CD4-positive, alpha-beta T cell (primary cell): ENCODE measurements at regions not wholly inside any gene's neighbourhood (a gene's known extent, or its start where the extent isn't known, plus 50 kb on each side); places are given as distances from the start of the nearest gene placed in this dataset.
"Not testable (repeated sequence)": the region's sequence is repeated elsewhere in the genome, so short reads cannot be mapped to it uniquely, and the experiment has no call there.

Experiments used
- ATAC-seq: fragments of 200-7000 bp; cut with Tn5 transposase; one replicate; pipeline ENCODE4 v1.10.0; 2022; ENCODE audit warnings: mild to moderate bottlenecking; ENCODE audit not compliant: poor library complexity
- CTCF ChIA-PET: fragments of 350-600 bp; sonication (Branson Sonifier 250); formaldehyde crosslinking; loops from one replicate; lab custom pipeline; 2021; ENCODE audit warnings: antibody characterized with exemption, inconsistent platforms; lab: Charles Lee
- POLR2A ChIA-PET: fragments of 350-600 bp; sonication (Branson Sonifier 250); formaldehyde crosslinking; loops from one replicate; lab custom pipeline; 2021; ENCODE audit warnings: antibody characterized with exemption, inconsistent platforms; lab: Charles Lee
- DNase-seq, 14 experiments: peaks; one replicate each; pipeline ENCODE4 v3.0.0-alpha.2; 2013 to 2020; ENCODE audit warnings: mixed read lengths in 2 of 14
- H3K27ac ChIP-seq, 2 donors: one replicate each; pipeline versions ENCODE4 v1.5.1 to v1.7.0; 2013; ENCODE audit warnings: low read length in 2 of 2, low read depth in 1 of 2, mild to moderate bottlenecking in 1 of 2
- H3K27me3 ChIP-seq, 2 experiments: 1 replicate in 1 of 2; 2 replicates in 1 of 2; pipeline versions ENCODE4 v1.6.1 to v1.7.0; 2013; ENCODE audit warnings: low read length in 2 of 2, control low read depth in 1 of 2, mild to moderate bottlenecking in 1 of 2, moderate library complexity in 1 of 2; ENCODE audit not compliant: insufficient read depth in 2 of 2, control insufficient read depth in 1 of 2
- H3K36me3 ChIP-seq: one replicate; pipeline ENCODE4 v1.6.1; 2013; ENCODE audit warnings: low read length, control low read depth; ENCODE audit not compliant: insufficient read depth
- H3K4me1 ChIP-seq: one replicate; pipeline ENCODE4 v1.6.1; 2013; ENCODE audit warnings: low read length, control low read depth; ENCODE audit not compliant: insufficient read depth
- H3K4me3 ChIP-seq: one replicate; pipeline ENCODE4 v1.5.1; 2013; ENCODE audit warnings: mild to moderate bottlenecking, low read length, moderate library complexity
- H3K9me3 ChIP-seq, 2 experiments: 1 replicate in 1 of 2; 2 replicates in 1 of 2; pipeline versions ENCODE4 v1.6.1 to v1.7.0; 2013; ENCODE audit warnings: low read length in 2 of 2, mild to moderate bottlenecking in 2 of 2, control low read depth in 1 of 2, moderate library complexity in 1 of 2; ENCODE audit not compliant: control insufficient read depth in 1 of 2, insufficient read depth in 1 of 2
- H3K27ac Mint-ChIP-seq: one replicate; pipeline ENCODE4 v1.8.0; 2020; ENCODE audit warnings: mixed read lengths
- H3K27me3 Mint-ChIP-seq: one replicate; pipeline ENCODE4 v1.8.0; 2021; ENCODE audit warnings: mixed read lengths
- H3K36me3 Mint-ChIP-seq: one replicate; pipeline ENCODE4 v1.8.0; 2021; ENCODE audit warnings: low read depth, mixed read lengths
- H3K4me1 Mint-ChIP-seq: one replicate; pipeline ENCODE4 v1.8.0; 2021; ENCODE audit warnings: low read depth, mixed read lengths
- H3K4me3 Mint-ChIP-seq: one replicate; pipeline ENCODE4 v1.8.0; 2020; ENCODE audit warnings: mild to moderate bottlenecking, mixed read lengths
- H3K9me3 Mint-ChIP-seq: one replicate; pipeline ENCODE4 v1.8.0; 2020; ENCODE audit warnings: mixed read lengths
- intact Hi-C, 2 experiments: fragments of 100-400 bp; cut with DNase I in 1 of 2; cut with micrococcal nuclease in 1 of 2; formaldehyde crosslinking; loops; one replicate each; pipeline versions ENCODE4 v1.15.1 to v1.9.0; 2023 to 2025; cut with DNase I, micrococcal nuclease
- TF ChIP-seq, protein P1 (sequence below): fragments of 200-600 bp; IDR thresholded peaks from one replicate; pipeline ENCODE4 v1.8.0; 2022; ENCODE audit warnings: antibody characterized with exemption, mild to moderate bottlenecking

DNA sequence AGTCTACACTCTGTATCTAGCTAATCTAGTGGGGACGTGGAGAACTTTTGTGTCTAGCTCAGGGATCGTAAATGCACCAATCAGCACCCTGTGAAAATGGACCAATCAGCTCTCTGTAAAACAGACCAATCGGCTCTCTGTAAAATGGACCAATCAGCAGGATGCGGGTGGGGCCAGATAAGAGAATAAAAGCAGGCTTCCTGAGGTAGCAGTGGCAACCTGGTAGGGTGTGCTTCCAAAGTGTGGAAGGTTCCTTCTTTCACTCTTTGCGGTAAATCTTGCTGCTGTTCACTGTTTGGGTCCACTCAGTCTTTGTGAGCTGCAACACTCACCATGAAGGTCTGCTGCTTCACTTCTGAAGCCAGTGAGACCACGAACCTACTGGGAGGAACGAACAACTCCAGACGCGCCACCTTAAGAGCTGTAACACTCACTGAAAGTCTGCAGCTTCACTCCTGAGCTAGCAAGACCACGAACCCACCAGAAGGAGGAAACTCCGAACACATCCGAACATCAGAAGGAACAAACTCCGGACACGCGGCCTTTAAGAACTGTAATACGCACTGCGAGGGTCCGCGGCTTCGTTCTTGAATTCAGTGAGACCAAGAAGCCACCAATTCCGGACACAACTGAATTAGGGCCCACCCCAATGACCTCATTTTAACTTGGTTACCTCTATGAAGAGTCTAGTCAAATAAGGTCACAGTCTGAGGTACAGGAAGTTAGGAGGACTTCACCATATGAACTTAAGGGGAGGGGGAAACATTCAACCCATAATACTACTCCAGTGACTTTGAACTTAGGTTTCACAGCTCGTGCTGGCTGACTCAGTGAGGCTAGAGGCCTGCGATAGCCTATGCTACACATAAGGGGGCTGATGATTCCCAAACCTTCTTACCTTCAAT is 59.8 kb upstream of the LPGAT1 start:
- DNase-seq, H3K4me3 Mint-ChIP-seq, H3K27me3 Mint-ChIP-seq, H3K4me3 ChIP-seq, intact Hi-C loops, H3K9me3 Mint-ChIP-seq, H3K27me3 ChIP-seq, H3K36me3 Mint-ChIP-seq, POLR2A ChIA-PET, H3K4me1 Mint-ChIP-seq, H3K36me3 ChIP-seq, CTCF ChIA-PET, H3K9me3 ChIP-seq, H3K27ac ChIP-seq, H3K27ac Mint-ChIP-seq, H3K4me1 ChIP-seq, ATAC-seq: not testable (repeated sequence)

DNA sequence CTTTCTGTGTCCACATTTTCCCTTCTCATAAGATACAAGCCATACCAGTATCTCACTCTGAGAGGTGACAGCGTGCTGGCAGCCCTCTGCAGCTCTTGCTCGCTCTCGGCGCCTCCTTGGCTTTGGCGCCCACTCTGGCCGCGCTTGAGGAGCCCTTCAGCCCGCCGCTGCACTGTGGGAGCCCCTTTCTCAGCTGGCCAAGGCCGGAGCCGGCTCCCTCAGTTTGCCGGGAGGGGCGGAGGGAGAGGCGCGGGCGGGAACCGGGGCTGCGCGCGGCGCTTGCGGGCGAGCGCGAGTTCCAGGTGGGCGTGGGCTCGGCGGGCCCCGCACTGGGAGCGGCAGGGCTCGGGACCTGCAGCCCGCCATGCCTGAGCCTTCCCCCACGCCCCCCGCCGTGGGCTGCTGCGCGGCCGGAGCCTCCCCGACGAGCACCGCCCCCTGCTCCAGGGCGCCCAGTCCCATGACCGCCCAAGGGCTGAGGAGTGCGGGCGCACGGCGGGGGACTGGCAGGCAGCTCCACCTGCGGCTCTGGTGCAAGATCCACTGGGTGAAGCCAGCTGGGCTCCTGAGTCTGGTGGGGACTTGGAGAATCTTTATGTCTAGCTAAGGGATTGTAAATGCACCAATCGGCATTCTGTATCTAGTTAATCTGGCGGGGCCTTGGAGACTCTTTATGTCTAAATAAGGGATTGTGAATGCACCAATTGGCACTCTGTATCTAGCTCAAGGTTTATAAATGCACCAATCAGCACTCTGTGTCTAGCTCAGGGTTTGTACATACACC is 58.9 kb upstream of the LPGAT1 start:
- CTCF ChIA-PET, H3K27ac Mint-ChIP-seq, H3K27me3 Mint-ChIP-seq, H3K27ac ChIP-seq, H3K4me1 ChIP-seq, H3K9me3 Mint-ChIP-seq, POLR2A ChIA-PET, intact Hi-C loops, H3K36me3 ChIP-seq, H3K4me1 Mint-ChIP-seq, H3K36me3 Mint-ChIP-seq, H3K9me3 ChIP-seq, ATAC-seq, H3K27me3 ChIP-seq, DNase-seq, H3K4me3 ChIP-seq, H3K4me3 Mint-ChIP-seq: not testable (repeated sequence)

DNA sequence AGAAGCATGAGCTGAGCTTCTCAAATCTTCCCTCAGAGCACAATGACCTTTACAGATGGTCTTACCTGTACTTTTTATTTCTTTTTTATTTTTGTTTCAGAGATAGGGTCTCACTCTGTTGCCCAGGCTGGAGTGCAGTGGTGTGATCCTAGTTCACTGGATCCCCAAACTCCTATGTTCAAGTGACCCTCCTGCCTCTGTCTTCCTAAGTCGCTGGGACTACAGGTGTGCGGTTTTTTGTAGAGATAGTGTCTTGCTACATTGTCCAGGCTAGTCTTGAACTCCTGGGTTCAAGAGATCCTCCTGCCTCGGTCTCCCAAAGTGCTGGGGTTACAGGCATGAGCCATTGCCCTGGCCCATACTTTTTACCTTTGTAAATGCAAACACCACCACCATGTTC is 56.0 kb upstream of the LPGAT1 start:
- H3K36me3 ChIP-seq = no peaks in the 10 kb centered on the region
- no peaks in the 10 kb centered on the region for H3K4me1 Mint-ChIP-seq
- CTCF ChIA-PET = no interaction called here

More for the DNA sequence above, 56.0 kb upstream of the LPGAT1 start:
- Histone ChIP-seq H3K4me3 (no peak overlapping the region), H3K4me1 (no peaks in the 10 kb centered on the region), H3K27ac (no peak overlapping the region), H3K9me3 (peaks cover 0 to 7% of the 10 kb centered on the region in 2 experiments), H3K27me3 (no peaks in the 10 kb centered on the region)
- Mint-ChIP-seq H3K4me3 (no peak overlapping the region), H3K27ac (no peak overlapping the region), H3K27me3 (peaks cover 5% of the 10 kb centered on the region), H3K9me3 (no peaks in the 10 kb centered on the region), H3K36me3 (no peaks in the 10 kb centered on the region)
- no peak for ATAC-seq
- intact Hi-C loops = no loop called here
- POLR2A ChIA-PET = no interaction called here
- no peak for DNase-seq
- TF ChIP-seq, protein P1, sequence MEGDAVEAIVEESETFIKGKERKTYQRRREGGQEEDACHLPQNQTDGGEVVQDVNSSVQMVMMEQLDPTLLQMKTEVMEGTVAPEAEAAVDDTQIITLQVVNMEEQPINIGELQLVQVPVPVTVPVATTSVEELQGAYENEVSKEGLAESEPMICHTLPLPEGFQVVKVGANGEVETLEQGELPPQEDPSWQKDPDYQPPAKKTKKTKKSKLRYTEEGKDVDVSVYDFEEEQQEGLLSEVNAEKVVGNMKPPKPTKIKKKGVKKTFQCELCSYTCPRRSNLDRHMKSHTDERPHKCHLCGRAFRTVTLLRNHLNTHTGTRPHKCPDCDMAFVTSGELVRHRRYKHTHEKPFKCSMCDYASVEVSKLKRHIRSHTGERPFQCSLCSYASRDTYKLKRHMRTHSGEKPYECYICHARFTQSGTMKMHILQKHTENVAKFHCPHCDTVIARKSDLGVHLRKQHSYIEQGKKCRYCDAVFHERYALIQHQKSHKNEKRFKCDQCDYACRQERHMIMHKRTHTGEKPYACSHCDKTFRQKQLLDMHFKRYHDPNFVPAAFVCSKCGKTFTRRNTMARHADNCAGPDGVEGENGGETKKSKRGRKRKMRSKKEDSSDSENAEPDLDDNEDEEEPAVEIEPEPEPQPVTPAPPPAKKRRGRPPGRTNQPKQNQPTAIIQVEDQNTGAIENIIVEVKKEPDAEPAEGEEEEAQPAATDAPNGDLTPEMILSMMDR = no peak
